ENCODE measurements at regions not wholly inside any gene's neighbourhood (a gene's known extent, or its start where the extent isn't known, plus 50 kb on each side); places are given as distances from the start of the nearest gene placed in this dataset.

GRCh38 chr11:104366321-104366734, 202.4 kb upstream of the PDGFD start:
- no peak overlapping the region for H3K4me3 ChIP-seq
- TF ChIP-seq, protein P1, sequence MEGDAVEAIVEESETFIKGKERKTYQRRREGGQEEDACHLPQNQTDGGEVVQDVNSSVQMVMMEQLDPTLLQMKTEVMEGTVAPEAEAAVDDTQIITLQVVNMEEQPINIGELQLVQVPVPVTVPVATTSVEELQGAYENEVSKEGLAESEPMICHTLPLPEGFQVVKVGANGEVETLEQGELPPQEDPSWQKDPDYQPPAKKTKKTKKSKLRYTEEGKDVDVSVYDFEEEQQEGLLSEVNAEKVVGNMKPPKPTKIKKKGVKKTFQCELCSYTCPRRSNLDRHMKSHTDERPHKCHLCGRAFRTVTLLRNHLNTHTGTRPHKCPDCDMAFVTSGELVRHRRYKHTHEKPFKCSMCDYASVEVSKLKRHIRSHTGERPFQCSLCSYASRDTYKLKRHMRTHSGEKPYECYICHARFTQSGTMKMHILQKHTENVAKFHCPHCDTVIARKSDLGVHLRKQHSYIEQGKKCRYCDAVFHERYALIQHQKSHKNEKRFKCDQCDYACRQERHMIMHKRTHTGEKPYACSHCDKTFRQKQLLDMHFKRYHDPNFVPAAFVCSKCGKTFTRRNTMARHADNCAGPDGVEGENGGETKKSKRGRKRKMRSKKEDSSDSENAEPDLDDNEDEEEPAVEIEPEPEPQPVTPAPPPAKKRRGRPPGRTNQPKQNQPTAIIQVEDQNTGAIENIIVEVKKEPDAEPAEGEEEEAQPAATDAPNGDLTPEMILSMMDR (IDR thresholded peaks at IDR 0.05), result no peak
- DNase-seq (ENCODE audit: low spot score), result no peak
- no peaks in the 10 kb centered on the region for H3K27me3 ChIP-seq
- H3K36me3 ChIP-seq, result no peaks in the 10 kb centered on the region
- H3K9me3 ChIP-seq, result no peaks in the 10 kb centered on the region
- H3K4me1 ChIP-seq, result no peaks in the 10 kb centered on the region
- no peak overlapping the region for H3K27ac ChIP-seq

GRCh38 chr11:104365676-104366075, 201.7 kb upstream of the PDGFD start:
- TF ChIP-seq, protein P1 (IDR thresholded peaks at IDR 0.05), result no peak
- H3K27ac ChIP-seq, result no peak overlapping the region
- H3K4me1 ChIP-seq, result no peaks in the 10 kb centered on the region
- no peak overlapping the region for H3K4me3 ChIP-seq
- no peak for DNase-seq (ENCODE audit: low spot score)
- no peaks in the 10 kb centered on the region for H3K36me3 ChIP-seq
- H3K27me3 ChIP-seq, result no peaks in the 10 kb centered on the region
- H3K9me3 ChIP-seq, result no peaks in the 10 kb centered on the region

DNA sequence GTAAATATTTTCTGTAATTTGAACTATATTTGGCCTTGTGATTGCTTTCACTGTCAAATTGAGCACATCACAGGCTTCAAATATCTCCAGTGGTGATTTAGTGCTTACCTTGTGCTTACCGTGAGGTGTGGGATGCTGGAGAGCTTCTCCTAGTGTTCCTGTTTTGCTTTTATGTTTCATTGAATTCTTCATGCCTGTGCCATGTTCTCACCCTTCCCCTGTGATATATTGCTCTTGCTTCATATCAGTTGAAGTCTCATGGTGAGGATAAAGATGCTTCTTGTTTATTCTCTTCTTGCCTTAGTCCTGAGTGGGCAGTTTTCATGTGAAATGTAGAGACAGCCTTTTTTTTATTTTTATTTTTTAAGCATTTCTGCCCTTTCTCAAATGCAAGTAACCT, 198.0 kb upstream of the PDGFD start:
- Histone ChIP-seq H3K4me1 (no peaks in the 10 kb centered on the region), H3K27ac (no peak overlapping the region), H3K27me3 (no peaks in the 10 kb centered on the region), H3K9me3 (no peaks in the 10 kb centered on the region), H3K36me3 (no peaks in the 10 kb centered on the region), H3K4me3 (no peak overlapping the region)
- TF ChIP-seq, protein P1 (IDR thresholded peaks at IDR 0.05), result no peak
- no peak for DNase-seq (ENCODE audit: low spot score)

- no peak for DNase-seq (ENCODE audit: low spot score)
- Histone ChIP-seq H3K27me3 (no peaks in the 10 kb centered on the region), H3K36me3 (no peaks in the 10 kb centered on the region)
Observed at GRCh38 chr11:104352036-104352435, 188.1 kb upstream of the PDGFD start.

DNA sequence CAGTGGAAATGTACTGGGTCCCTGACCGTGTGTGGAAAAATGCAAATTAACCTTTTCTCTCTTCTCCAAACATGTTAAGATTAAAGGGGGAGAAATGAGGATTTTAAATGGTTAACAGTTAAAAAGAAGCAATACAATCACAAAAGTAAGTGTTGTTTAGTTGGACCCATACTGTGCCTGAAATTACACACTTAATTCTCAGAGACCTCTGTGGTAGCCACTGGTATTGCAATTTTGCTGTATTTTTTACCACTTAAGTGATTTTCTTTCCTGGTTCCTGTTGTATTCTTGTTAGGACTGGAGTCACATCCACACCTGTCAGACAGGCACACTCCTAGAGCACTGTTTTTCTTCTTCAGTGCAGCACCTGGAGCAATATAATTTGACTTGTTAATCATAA, 179.6 kb upstream of the PDGFD start:
- no peaks in the 10 kb centered on the region for H3K36me3 ChIP-seq
- no peaks in the 10 kb centered on the region for H3K4me1 ChIP-seq
- no peak for DNase-seq (ENCODE audit: low spot score)
- TF ChIP-seq, protein P1 (IDR thresholded peaks at IDR 0.05), result peak in 1 of 2 donors; percentile 46
- H3K27ac ChIP-seq, result no peak overlapping the region
- H3K4me3 ChIP-seq, result no peak overlapping the region
- no peaks in the 10 kb centered on the region for H3K27me3 ChIP-seq
- H3K9me3 ChIP-seq, result no peaks in the 10 kb centered on the region

More at GRCh38 chr11:104352036-104352435, 188.1 kb upstream of the PDGFD start:
- no peak overlapping the region for H3K4me3 ChIP-seq
- TF ChIP-seq, protein P1 (IDR thresholded peaks at IDR 0.05), result no peak
- no peaks in the 10 kb centered on the region for H3K4me1 ChIP-seq
- no peak overlapping the region for H3K27ac ChIP-seq
- peaks cover 0 to 4% of the 10 kb centered on the region in 2 donors for H3K9me3 ChIP-seq

DNA sequence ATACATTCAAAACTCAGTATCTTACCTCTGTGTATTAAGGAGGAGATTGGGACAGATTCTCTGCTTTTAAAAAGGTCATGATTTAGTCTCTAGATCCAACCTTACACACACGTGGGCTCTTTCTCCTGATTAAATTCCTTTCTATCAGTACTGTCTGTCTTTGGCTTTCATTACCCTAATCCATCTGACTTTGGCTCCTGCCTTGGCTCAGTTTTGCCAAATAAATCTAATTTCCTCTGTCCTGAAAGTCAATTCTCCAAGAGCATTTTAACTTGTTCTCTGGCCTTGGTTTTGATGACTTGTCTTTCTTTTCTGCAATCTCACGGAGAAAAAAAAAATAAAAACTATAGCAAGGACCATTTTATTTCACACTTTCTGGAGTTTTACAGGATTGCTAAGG, 176.6 kb upstream of the PDGFD start:
- no peaks in the 10 kb centered on the region for H3K4me1 ChIP-seq
- H3K36me3 ChIP-seq, result no peaks in the 10 kb centered on the region
- H3K9me3 ChIP-seq, result no peaks in the 10 kb centered on the region
- no peaks in the 10 kb centered on the region for H3K27me3 ChIP-seq
- no peak overlapping the region for H3K4me3 ChIP-seq
- no peak overlapping the region for H3K27ac ChIP-seq
- TF ChIP-seq, protein P1 (IDR thresholded peaks at IDR 0.05), result no peak
- DNase-seq (ENCODE audit: low spot score), result no peak
